Kidney (tissue), 13 donors: ENCODE measurements at regions not wholly inside any gene's neighbourhood (a gene's known extent, or its start where the extent isn't known, plus 50 kb on each side); places are given as distances from the start of the nearest gene placed in this dataset.

ENCODE experiments used
- DNase-seq, 5 donors: peaks; one replicate each; pipeline ENCODE4 v3.0.0-alpha.2; 2013 to 2020
- FAIRE-seq: peaks from 2 replicates; lab custom pipeline; 2012; peaks lifted over from hg19 to GRCh38; lab: Jason Lieb, UNC
- H3K27ac ChIP-seq, 2 donors: one replicate each; pipeline ENCODE4 v1.7.0; 2013; ENCODE audit warnings: low read depth in 2 of 2, low read length in 2 of 2, inconsistent platforms in 1 of 2
- H3K27me3 ChIP-seq: one replicate; pipeline ENCODE4 v1.7.1; 2013; ENCODE audit warnings: low read length, inconsistent platforms; ENCODE audit not compliant: control insufficient read depth, insufficient read depth
- H3K36me3 ChIP-seq, 3 donors: one replicate each; pipeline versions ENCODE4 v1.7.0 to v1.7.1; 2013; ENCODE audit warnings: low read length in 3 of 3, control low read depth in 1 of 3, inconsistent platforms in 1 of 3; ENCODE audit not compliant: insufficient read depth in 3 of 3, control insufficient read depth in 2 of 3
- H3K4me1 ChIP-seq, 3 donors: one replicate each; pipeline versions ENCODE4 v1.7.0 to v1.7.1; 2013; ENCODE audit warnings: low read length in 3 of 3, inconsistent platforms in 1 of 3, low read depth in 1 of 3; ENCODE audit not compliant: control insufficient read depth in 2 of 3, insufficient read depth in 2 of 3
- H3K4me3 ChIP-seq, 3 donors: one replicate each; pipeline versions ENCODE4 v1.7.0 to v1.8.1; 2013; ENCODE audit warnings: low read length in 3 of 3, control low read depth in 1 of 3, inconsistent platforms in 1 of 3
- H3K9ac ChIP-seq, 3 donors: one replicate each; pipeline versions ENCODE4 v1.7.0 to v1.7.1; 2013; ENCODE audit warnings: low read length in 3 of 3, control low read depth in 1 of 3, inconsistent platforms in 1 of 3
- H3K9me3 ChIP-seq, 3 donors: one replicate each; pipeline versions ENCODE4 v1.7.0 to v1.7.1; 2013; ENCODE audit warnings: low read length in 3 of 3, control low read depth in 1 of 3, inconsistent platforms in 1 of 3; ENCODE audit not compliant: control insufficient read depth in 2 of 3, insufficient read depth in 1 of 3
- CTCF ChIP-seq: IDR thresholded peaks from 3 replicates; pipeline ENCODE4 v1.5.1; 2012; ENCODE audit warnings: mild to moderate bottlenecking, moderate library complexity, borderline replicate concordance; ENCODE audit not compliant: insufficient read depth; ENCODE audit errors: extremely low read depth
- intact Hi-C: fragments of 100-400 bp; cut with DNase I; formaldehyde crosslinking; loops from one replicate; pipeline ENCODE4 v1.11.1; 2022
- donor health status: control.
- donor health status: control.
- donor health status: control.
- donor health status: control.
- donor health status: control.
- donor health status: DM: yes; HTN: yes; CAD: no.
- donor health status: Normal renal cell carcinoma (clear cell type).

- no peaks in the 10 kb centered on the region for H3K27me3 ChIP-seq
- intact Hi-C loops: no loop called here
- TF ChIP-seq CTCF: no peak
- DNase-seq: no peak
- no peaks in the 10 kb centered on the region for H3K4me1 ChIP-seq
- H3K4me3 ChIP-seq: no peak overlapping the region
- no peaks in the 10 kb centered on the region for H3K9me3 ChIP-seq
- H3K27ac ChIP-seq: no peak overlapping the region
- FAIRE-seq: no peak
- H3K9ac ChIP-seq: no peak overlapping the region
- H3K36me3 ChIP-seq: no peaks in the 10 kb centered on the region
Measured at GRCh38 chr5:23223846-23224245, 283.6 kb upstream of the PRDM9 start.

- Histone ChIP-seq H3K27me3 (no peaks in the 10 kb centered on the region), H3K4me1 (no peaks in the 10 kb centered on the region), H3K9me3 (no peaks in the 10 kb centered on the region), H3K27ac (no peak overlapping the region), H3K4me3 (no peak overlapping the region), H3K36me3 (no peaks in the 10 kb centered on the region), H3K9ac (no peak overlapping the region)
- FAIRE-seq (no peak), DNase-seq (no peak)
- no peak for TF ChIP-seq CTCF
- intact Hi-C loops: no loop called here
Measured at GRCh38 chr5:23221831-23222230, 285.6 kb upstream of the PRDM9 start.

- H3K4me1 ChIP-seq: no peaks in the 10 kb centered on the region
- TF ChIP-seq CTCF: no peak
- intact Hi-C loops: no loop called here
Measured at GRCh38 chr5:23217159-23217558, 290.2 kb upstream of the PRDM9 start.

GRCh38 chr5:23216345-23216744, 291.1 kb upstream of the PRDM9 start:
- Histone ChIP-seq H3K9me3 (no peaks in the 10 kb centered on the region), H3K9ac (no peak overlapping the region), H3K27ac (no peak overlapping the region), H3K4me3 (no peak overlapping the region), H3K27me3 (no peaks in the 10 kb centered on the region), H3K4me1 (no peaks in the 10 kb centered on the region), H3K36me3 (no peaks in the 10 kb centered on the region)
- no peak for TF ChIP-seq CTCF
- intact Hi-C loops: no loop called here
- DNase-seq: no peak
- FAIRE-seq: no peak

More at GRCh38 chr5:23217159-23217558, 290.2 kb upstream of the PRDM9 start:
- DNase-seq (no peak), FAIRE-seq (no peak)
- no peaks in the 10 kb centered on the region for H3K27me3 ChIP-seq
- no peak overlapping the region for H3K4me3 ChIP-seq
- no peak overlapping the region for H3K9ac ChIP-seq
- no peak overlapping the region for H3K27ac ChIP-seq
- no peaks in the 10 kb centered on the region for H3K36me3 ChIP-seq
- H3K9me3 ChIP-seq: no peaks in the 10 kb centered on the region
